Brain microvascular endothelial cell (primary cell): ENCODE measurements at regions not wholly inside any gene's neighbourhood (a gene's known extent, or its start where the extent isn't known, plus 50 kb on each side); places are given as distances from the start of the nearest gene placed in this dataset.

Source experiments
- DNase-seq: peaks from one replicate; pipeline ENCODE4 v3.0.0-alpha.2; 2020
- H3K27ac ChIP-seq: fragments of 250-450 bp; sonication (Bioruptor Pico); 2 replicates; pipeline ENCODE4 v1.5.1; 2020; ENCODE audit warnings: mild to moderate bottlenecking, moderate library complexity
- H3K27me3 ChIP-seq: fragments of 250-450 bp; sonication (Bioruptor Pico); replicated peaks from 2 replicates; pipeline ENCODE4 v1.5.1; 2020; ENCODE audit warnings: mild to moderate bottlenecking
- H3K36me3 ChIP-seq: fragments of 250-450 bp; sonication (Bioruptor Pico); replicated peaks from 2 replicates; pipeline ENCODE4 v1.5.1; 2020; ENCODE audit warnings: mild to moderate bottlenecking
- H3K4me3 ChIP-seq: 2 replicates; pipeline ENCODE4 v1.5.1; 2011; ENCODE audit warnings: low read depth, mild to moderate bottlenecking, control low read depth, low read length, moderate library complexity
- CTCF ChIP-seq: IDR thresholded peaks from 2 replicates; pipeline ENCODE4 v1.5.1; 2011; ENCODE audit warnings: low read depth, mild to moderate bottlenecking, moderate library complexity, low read length, control low read depth, inconsistent platforms; ENCODE audit errors: missing control alignments
- in situ Hi-C: cut with HindIII; loops from 2 replicates; pipeline ENCODE4 v1.10.0; 2017; ENCODE audit warnings: low sequenced_read_pairs, low pct_ligation_motif_present

GRCh38 chr22:49092716-49093115 lies 735.0 kb downstream of the BRD1 start:
- in situ Hi-C loops = no loop called here
- H3K4me3 ChIP-seq = no peak overlapping the region
- DNase-seq = no peak

DNA sequence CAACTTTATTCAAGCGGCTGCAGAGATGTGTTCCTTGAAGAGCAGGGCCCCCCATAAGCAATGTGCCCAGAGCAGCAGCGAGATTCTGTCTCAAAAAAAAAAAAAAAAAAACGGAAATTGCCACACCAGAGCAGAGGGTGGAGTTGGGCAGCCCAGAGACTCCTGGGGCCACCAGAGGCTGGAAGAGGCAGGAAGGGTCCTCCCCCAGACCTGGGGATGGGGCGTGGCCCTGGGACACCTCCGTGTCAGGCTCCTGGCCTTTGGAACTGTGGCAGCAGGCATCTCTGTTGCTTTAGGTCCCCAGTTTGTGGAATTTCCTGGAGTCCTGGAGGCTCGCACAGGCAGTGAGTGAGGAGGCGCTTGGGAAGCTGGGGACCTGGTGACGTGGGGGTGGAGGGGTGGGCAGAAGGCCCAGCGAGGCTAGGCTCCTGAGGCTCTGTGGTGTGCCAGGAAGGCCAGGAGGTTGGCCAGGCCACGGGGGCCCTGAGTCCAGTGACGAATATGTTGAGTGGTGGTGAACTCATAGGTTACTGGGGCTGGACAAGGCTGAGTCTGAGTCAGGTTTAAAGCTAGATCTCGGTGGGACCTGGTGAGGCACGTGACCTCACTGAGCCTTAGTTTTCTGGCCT lies 735.6 kb downstream of the BRD1 start:
- in situ Hi-C loops = no loop called here
- Histone ChIP-seq H3K27ac (no peak overlapping the region), H3K36me3 (no peaks in the 10 kb centered on the region), H3K4me3 (no peak overlapping the region), H3K27me3 (no peaks in the 10 kb centered on the region)
- no peak for TF ChIP-seq CTCF
- no peak for DNase-seq

More at GRCh38 chr22:49092716-49093115, 735.0 kb downstream of the BRD1 start:
- no peak overlapping the region for H3K27ac ChIP-seq
- no peaks in the 10 kb centered on the region for H3K27me3 ChIP-seq
- no peaks in the 10 kb centered on the region for H3K36me3 ChIP-seq
- TF ChIP-seq CTCF = no peak

DNA sequence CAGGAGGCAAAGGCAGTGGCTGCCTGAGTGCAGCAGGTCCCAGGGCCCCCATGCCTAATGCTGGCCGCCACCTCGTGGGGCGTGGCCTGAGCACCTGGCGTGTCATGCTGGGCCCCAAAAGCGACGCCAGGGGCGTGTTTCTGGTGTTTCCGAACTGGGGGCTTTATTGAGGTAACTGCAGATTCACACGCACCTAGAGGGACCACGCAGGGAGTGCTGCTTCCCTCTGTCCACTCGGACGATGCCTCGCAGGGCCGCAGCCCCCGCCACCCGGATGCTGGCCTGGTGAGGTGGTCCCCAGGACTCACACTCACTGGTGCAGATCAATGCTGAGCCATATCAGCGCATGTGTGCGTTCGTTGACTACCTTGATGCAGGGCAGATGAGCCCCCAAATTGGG lies 736.2 kb downstream of the BRD1 start:
- H3K36me3 ChIP-seq = no peaks in the 10 kb centered on the region
- TF ChIP-seq CTCF = no peak
- no peak overlapping the region for H3K27ac ChIP-seq
- in situ Hi-C loops = no loop called here
- no peak overlapping the region for H3K4me3 ChIP-seq
- H3K27me3 ChIP-seq = no peaks in the 10 kb centered on the region
- no peak for DNase-seq

GRCh38 chr22:49090853-49091135 lies 736.9 kb downstream of the BRD1 start:
- Histone ChIP-seq H3K27me3 (no peaks in the 10 kb centered on the region), H3K27ac (no peak overlapping the region), H3K4me3 (no peak overlapping the region), H3K36me3 (no peaks in the 10 kb centered on the region)
- no peak for DNase-seq
- TF ChIP-seq CTCF = no peak
- in situ Hi-C loops = no loop called here

DNA sequence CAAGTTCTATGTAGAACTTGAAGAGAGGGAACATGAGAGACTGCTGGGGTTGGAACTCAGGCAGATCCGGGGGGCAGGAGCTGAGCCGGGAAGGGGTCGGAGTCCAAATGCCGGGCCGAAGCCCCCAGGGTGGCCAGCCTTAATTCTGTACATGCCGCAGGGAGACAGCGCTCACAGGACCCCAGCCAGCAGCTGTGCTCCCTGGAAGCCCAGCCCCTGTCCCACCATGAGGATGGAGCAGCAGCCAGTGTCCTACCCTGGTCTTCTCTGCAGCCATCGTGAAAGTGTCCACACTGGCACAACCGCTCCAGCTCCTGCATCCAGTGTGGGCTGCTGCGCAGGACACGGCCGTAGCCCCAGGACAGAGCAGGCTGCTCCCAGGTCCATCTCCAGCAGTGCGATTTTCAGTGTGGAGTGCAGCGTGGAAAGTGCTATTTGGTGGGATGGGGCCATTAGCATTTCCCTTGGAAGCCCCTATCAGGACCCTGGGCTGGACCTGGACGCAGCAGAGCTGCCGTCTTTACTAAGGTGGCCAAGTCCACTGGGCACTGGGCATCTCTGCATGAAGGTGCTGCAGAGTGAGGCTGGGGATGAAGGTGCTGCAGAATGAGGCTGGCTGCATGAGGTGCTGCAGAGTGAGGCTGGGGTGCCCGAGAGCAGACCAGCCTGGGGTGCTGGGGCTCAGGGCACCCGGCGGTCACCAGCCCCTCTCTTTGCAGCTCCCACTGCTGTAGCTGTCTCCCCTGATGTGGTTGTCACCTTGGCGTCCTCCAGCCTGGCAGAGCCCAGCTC lies 737.4 kb downstream of the BRD1 start:
- Histone ChIP-seq H3K4me3 (no peak overlapping the region), H3K36me3 (no peaks in the 10 kb centered on the region), H3K27me3 (no peaks in the 10 kb centered on the region), H3K27ac (no peak overlapping the region)
- DNase-seq = no peak
- TF ChIP-seq CTCF = no peak
- in situ Hi-C loops = no loop called here
